ENCODE measurements at regions not wholly inside any gene's neighbourhood (a gene's known extent, or its start where the extent isn't known, plus 50 kb on each side); places are given as distances from the start of the nearest gene placed in this dataset.

- Histone ChIP-seq H3K4me1 (ENCODE audit: control insufficient read depth in 1 of 2, insufficient read depth in 2 of 2, low read depth in 1 of 2, low read length in 1 of 2) (no peaks in the 10 kb centered on the region), H2AFZ (ENCODE audit: low read depth) (no peak overlapping the region), H3K9ac (no peak overlapping the region), H3K27me3 (ENCODE audit: insufficient read depth) (no peaks in the 10 kb centered on the region), H3F3A (replicated peaks; ENCODE audit: insufficient read depth) (peaks cover 4% of the 10 kb centered on the region), H3K9me3 (no peaks in the 10 kb centered on the region), H3K27ac (ENCODE audit: low read depth in 2 of 2, low read length in 1 of 2) (no peak overlapping the region), H3K4me2 (no peak overlapping the region), H3K4me3 (ENCODE audit: low read depth in 2 of 2, low read length in 1 of 2) (no peak overlapping the region), H3K36me3 (replicated peaks in 1 of 2; ENCODE audit: control insufficient read depth in 1 of 2, insufficient read depth in 2 of 2, low read length in 1 of 2) (no peaks in the 10 kb centered on the region), H3K79me2 (ENCODE audit: insufficient read depth) (no peaks in the 10 kb centered on the region), H4K20me1 (ENCODE audit: insufficient read depth) (no peaks in the 10 kb centered on the region), H3K9me2 (no peaks in the 10 kb centered on the region)
- ChIA-PET CTCF (interaction anchor here (0.6 kb wide), 1 partner anchor 136 kb away, joined by 4 read pairs; no protein-coding TSS in a partner anchor), POLR2A (no interaction called here)
- no peak for DNase-seq
- TF ChIP-seq GATA2 (CRISPR knock-in tag; IDR thresholded peaks at IDR 0.05) = no peak
- no peak for TF ChIP-seq EP300 (IDR thresholded peaks at IDR 0.05; ENCODE audit: borderline replicate concordance in 1 of 2, low read depth in 1 of 2, low read length in 1 of 2)
- no peak for TF ChIP-seq REST (IDR thresholded peaks at IDR 0.05; ENCODE audit: low read depth, low read length)
- TF ChIP-seq NRF1 (IDR thresholded peaks at IDR 0.05; ENCODE audit: low read depth, low read length) = no peak
- no peak for TF ChIP-seq TCF12 (IDR thresholded peaks at IDR 0.05)
- no peak for TF ChIP-seq NFIC (IDR thresholded peaks at IDR 0.05; ENCODE audit: borderline replicate concordance)
- no peak for TF ChIP-seq CTCF (IDR thresholded peaks at IDR 0.05)
- no peak for TF ChIP-seq USF1 (IDR thresholded peaks at IDR 0.05; ENCODE audit: borderline replicate concordance, low read depth)
- TF ChIP-seq ELF1 (IDR thresholded peaks at IDR 0.05) = no peak
- no peak for TF ChIP-seq FOXM1 (IDR thresholded peaks at IDR 0.05; ENCODE audit: low read depth)
- no peak for TF ChIP-seq YY1 (IDR thresholded peaks at IDR 0.05; ENCODE audit: low read depth)
- TF ChIP-seq MXI1 (IDR thresholded peaks at IDR 0.05; ENCODE audit: low read depth, low read length) = no peak
- TF ChIP-seq MAX (IDR thresholded peaks at IDR 0.05; ENCODE audit: low read depth) = no peak
- TF ChIP-seq FOSL2 (IDR thresholded peaks at IDR 0.05; ENCODE audit: borderline replicate concordance, low read depth) = no peak
- WGBS (ENCODE audit: low lambda C conversion rate) = 95% methylated on average over 8 of the region's 8 CpGs
Measured at GRCh38 chr9:129341987-129342348, 163.9 kb upstream of the IER5L start.
